Mesothelial cell of epicardium (in vitro differentiated cells): ENCODE measurements at regions not wholly inside any gene's neighbourhood (a gene's known extent, or its start where the extent isn't known, plus 50 kb on each side); places are given as distances from the start of the nearest gene placed in this dataset.

Source experiments
- DNase-seq, 2 experiments: peaks; one replicate each; pipeline ENCODE4 v3.0.0; 2021; ENCODE audit warnings: low spot score in 2 of 2; ENCODE audit not compliant: unreplicated experiment in 2 of 2
- H3K27ac Mint-ChIP-seq: 2 replicates; pipeline ENCODE4 v1.8.0; 2021; ENCODE audit warnings: mixed read lengths
- H3K27me3 Mint-ChIP-seq: 2 replicates; pipeline ENCODE4 v1.8.0; 2021; ENCODE audit warnings: low read depth, mixed read lengths
- H3K36me3 Mint-ChIP-seq: 2 replicates; pipeline ENCODE4 v1.8.0; 2021; ENCODE audit warnings: mixed read lengths
- H3K4me1 Mint-ChIP-seq: 2 replicates; pipeline ENCODE4 v1.8.0; 2021; ENCODE audit warnings: mixed read lengths
- H3K4me3 Mint-ChIP-seq: 2 replicates; pipeline ENCODE4 v1.8.0; 2021; ENCODE audit warnings: mild to moderate bottlenecking, moderate library complexity, mixed read lengths
- H3K9me3 Mint-ChIP-seq: 2 replicates; pipeline ENCODE4 v1.8.0; 2021; ENCODE audit warnings: mixed read lengths
- TF ChIP-seq, protein P1 (sequence below): fragments of 200-600 bp; sonication (generic); IDR thresholded peaks from one replicate; pipeline ENCODE4 v1.5.0; 2021; ENCODE audit warnings: antibody characterized with exemption; ENCODE audit not compliant: unreplicated experiment

DNA sequence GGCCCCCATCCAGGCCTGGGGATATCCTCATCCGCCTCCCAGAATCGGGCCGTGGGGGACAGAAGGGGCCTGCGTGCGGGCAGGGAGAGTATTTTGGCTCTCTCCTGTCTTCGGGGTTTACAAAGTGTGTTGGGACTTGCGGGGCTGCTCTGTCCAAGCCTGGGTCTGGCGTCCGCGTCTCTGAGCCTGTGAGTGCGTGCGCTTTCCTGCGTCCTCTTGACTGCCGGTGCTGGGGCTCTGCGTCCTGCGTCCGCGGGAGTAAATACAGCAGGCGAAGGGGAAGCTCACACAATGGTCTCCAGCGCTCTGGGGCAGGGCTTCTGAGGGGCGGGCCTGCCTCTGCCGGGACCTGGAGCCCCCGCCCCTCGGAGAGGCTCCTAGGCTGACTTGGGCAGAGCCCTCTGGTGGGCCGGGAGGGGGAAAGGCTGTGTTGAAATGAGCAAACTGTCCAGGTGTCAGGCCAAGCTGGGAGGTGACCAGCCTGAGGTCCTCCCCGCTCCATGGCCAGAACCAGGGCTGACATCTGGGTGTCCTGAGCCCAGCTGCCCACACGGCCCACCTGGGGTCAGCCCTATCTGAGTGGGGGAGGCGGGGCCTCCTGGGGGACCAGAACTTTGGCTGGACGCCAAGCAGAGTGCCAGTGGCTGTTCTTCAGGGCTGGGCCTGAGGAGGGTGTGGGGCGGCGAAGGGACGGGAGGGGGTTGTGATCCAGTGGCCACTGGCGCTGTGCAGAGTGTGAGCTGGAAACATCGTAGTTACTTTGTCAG is 233.6 kb downstream of the SEC14L1 start:
- H3K27ac Mint-ChIP-seq, result peak overlapping the region; percentile 99
- H3K27me3 Mint-ChIP-seq, result no peaks in the 10 kb centered on the region
- H3K4me1 Mint-ChIP-seq, result peaks cover 60% of the 10 kb centered on the region
- peak; percentile 65 to 78 for DNase-seq
- H3K9me3 Mint-ChIP-seq, result no peaks in the 10 kb centered on the region
- TF ChIP-seq, protein P1, sequence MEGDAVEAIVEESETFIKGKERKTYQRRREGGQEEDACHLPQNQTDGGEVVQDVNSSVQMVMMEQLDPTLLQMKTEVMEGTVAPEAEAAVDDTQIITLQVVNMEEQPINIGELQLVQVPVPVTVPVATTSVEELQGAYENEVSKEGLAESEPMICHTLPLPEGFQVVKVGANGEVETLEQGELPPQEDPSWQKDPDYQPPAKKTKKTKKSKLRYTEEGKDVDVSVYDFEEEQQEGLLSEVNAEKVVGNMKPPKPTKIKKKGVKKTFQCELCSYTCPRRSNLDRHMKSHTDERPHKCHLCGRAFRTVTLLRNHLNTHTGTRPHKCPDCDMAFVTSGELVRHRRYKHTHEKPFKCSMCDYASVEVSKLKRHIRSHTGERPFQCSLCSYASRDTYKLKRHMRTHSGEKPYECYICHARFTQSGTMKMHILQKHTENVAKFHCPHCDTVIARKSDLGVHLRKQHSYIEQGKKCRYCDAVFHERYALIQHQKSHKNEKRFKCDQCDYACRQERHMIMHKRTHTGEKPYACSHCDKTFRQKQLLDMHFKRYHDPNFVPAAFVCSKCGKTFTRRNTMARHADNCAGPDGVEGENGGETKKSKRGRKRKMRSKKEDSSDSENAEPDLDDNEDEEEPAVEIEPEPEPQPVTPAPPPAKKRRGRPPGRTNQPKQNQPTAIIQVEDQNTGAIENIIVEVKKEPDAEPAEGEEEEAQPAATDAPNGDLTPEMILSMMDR, result no peak
- H3K36me3 Mint-ChIP-seq, result no peaks in the 10 kb centered on the region
- H3K4me3 Mint-ChIP-seq, result peak overlapping the region; percentile 98

DNA sequence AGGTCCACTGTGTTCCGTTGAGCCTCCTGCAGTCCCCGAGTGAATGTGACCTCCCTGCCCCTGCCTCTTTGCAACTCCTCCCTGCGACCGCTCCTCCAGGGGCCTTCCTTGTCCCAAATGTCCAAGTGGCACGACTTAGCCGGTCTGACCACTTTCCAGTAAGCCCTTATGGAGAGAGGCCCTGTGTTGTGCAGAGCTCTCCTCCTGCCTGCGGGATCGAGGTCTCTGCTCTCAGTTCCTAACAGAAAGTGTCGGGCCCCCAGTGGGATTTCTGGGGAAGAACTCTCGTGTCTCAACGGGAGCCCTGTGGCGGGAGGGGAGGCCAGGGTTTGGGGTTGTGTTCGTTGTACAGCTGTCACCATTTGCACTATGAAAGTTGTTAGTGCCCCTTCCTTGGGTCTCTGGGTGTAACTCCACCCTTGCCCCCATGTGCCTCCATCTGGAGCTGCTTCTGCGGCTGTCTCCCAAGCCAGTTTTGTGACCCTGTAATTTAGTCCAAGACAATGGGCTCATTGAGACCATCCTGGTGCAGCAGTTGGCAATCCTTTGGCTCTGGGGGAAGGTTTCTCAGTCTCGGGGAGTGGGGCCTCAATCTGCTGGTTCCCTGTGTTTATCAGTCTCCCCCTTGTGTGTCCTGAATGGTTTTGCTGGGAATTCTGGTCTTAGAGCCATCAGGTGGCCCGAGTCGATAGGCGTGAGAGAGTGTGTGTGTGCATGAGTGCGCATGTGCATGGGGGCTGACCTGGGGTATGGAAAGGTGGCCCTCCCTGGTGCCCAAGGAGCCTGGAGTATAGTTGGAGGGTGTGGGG is 234.5 kb downstream of the SEC14L1 start:
- TF ChIP-seq, protein P1, result no peak

DNA sequence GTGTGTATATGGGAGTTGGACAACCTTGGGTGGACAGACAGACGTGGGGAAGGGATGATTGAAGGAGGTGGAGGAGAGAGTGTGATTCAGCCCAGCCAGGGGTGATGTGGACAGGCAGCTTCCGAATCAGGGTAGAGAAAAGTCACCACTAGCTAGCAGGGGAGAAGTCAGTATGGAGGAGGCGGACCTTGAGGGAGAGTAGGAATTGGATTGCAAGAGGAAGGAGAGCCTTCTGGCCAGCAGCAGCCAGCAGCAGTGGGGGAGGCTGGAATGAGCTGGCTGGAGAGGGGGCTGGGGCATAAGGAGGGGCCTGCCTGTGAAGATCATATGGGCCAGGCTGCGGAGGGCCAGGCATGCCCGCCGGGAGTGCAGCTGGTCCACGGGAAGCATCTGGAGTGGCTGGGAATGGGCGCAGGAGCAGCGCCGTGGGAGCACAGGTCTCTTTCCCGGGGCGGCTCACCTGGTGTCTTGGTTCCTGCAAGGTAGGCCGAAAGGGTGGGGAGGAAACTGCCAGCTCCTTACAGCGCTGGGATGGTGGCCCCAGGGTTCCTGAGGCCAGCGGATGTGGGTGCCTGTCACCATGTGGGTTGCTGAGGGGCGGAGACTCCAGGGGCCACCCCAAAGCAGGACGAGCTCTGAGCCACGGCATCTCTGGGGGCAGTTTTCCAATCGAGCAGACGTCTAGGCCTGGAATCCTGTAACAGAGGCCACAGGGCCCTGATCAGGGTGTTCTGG is 235.3 kb downstream of the SEC14L1 start:
- Mint-ChIP-seq H3K27me3 (no peaks in the 10 kb centered on the region), H3K27ac (peak overlapping the region; percentile 99), H3K4me3 (peak overlapping the region; percentile 98), H3K9me3 (no peaks in the 10 kb centered on the region), H3K4me1 (peaks cover 64% of the 10 kb centered on the region), H3K36me3 (no peaks in the 10 kb centered on the region)
- TF ChIP-seq, protein P1, result no peak
- no peak for DNase-seq

More for the DNA sequence above, 234.5 kb downstream of the SEC14L1 start:
- peak overlapping the region; percentile 99 for H3K27ac Mint-ChIP-seq
- DNase-seq, result no peak
- H3K4me1 Mint-ChIP-seq, result peaks cover 66% of the 10 kb centered on the region
- H3K9me3 Mint-ChIP-seq, result no peaks in the 10 kb centered on the region
- no peaks in the 10 kb centered on the region for H3K27me3 Mint-ChIP-seq
- H3K36me3 Mint-ChIP-seq, result no peaks in the 10 kb centered on the region
- H3K4me3 Mint-ChIP-seq, result peak overlapping the region; percentile 98

DNA sequence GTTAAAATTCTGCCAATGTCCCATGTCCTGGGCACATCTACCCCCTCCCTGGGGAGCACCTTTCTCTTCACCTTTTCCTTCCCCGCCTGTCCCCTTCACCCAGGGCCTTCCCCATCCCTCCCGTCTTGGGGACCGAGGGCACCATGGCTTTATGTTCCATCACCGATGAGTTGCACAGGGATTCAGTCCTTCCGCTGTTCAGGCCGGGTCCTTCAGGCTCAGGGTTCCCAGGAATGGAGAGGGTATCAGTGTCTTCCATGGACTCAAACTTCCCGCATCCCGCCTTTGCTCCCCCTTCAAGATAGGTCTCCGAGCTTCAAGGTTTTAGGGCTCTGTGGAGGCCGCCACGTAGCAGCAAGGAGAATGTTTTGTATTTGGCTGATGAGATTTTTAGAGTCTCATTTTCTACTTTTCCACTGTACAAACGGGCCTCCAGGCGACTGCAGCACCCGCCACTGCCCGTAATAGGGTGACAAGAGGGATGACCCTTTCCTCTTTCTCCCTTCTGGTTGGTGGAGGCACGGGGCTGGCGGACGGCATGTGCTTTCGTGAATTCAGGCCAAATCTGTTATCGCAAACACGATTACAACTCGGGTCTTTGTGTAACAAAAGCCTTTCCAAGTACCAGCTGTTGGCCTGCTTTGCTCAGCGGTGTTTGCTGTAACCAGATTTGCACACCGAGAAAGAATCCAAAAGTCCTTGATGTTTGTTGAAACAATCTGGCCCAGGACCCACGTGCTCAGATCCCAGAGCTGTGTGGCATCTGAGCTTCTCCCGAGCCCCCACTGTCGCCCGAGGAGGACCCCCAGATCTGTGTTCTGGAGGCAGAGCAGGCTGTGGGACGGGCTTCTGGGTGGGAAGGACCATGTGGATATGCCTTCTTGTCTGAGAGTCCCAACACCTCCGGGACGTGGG is 236.3 kb downstream of the SEC14L1 start:
- Mint-ChIP-seq H3K27me3 (no peaks in the 10 kb centered on the region), H3K4me3 (peak overlapping the region; percentile 22), H3K4me1 (peaks cover 61% of the 10 kb centered on the region), H3K36me3 (no peaks in the 10 kb centered on the region), H3K27ac (peak overlapping the region; percentile 86), H3K9me3 (no peaks in the 10 kb centered on the region)
- TF ChIP-seq, protein P1, result no peak
- DNase-seq, result no peak
